ENCODE measurements at regions not wholly inside any gene's neighbourhood (a gene's known extent, or its start where the extent isn't known, plus 50 kb on each side); places are given as distances from the start of the nearest gene placed in this dataset.
A peak's percentile ranks its signal among the peaks of the same experiment; 100 is the strongest.

- in situ Hi-C loops (cut with MboI; ENCODE audit: low sequenced_read_pairs), result no loop called here
- CTCF ChIA-PET, result interaction anchor here (0.6 kb wide), 1 partner anchor 358 kb away, joined by 4 read pairs; no protein-coding TSS in a partner anchor
- no peak overlapping the region for H2AFZ ChIP-seq (replicated peaks; ENCODE audit: low read length, poor library complexity)
These were observed 73.9 kb upstream of the WDR75 start for GRCh38 chr2:189367343-189367742.

More at GRCh38 chr2:189367343-189367742, 73.9 kb upstream of the WDR75 start:
- Histone ChIP-seq H3K27ac (ENCODE audit: insufficient read depth, low read length) (no peak overlapping the region), H2AK9ac (replicated peaks; ENCODE audit: low read depth, low read length, poor library complexity) (no peak overlapping the region), H2AK5ac (ENCODE audit: low read depth, low read length) (no peak overlapping the region), H2BK20ac (ENCODE audit: low read depth, low read length) (no peak overlapping the region), H3K56ac (ENCODE audit: extremely low read depth, insufficient read depth, low read length) (no peak overlapping the region), H3K4me1 (ENCODE audit: control insufficient read depth, insufficient read depth, low read length) (peaks cover 2% of the 10 kb centered on the region; the same call in 1 of the 2 replicates), H3K4me2 (ENCODE audit: low read depth, low read length) (no peak overlapping the region), H2BK15ac (ENCODE audit: low read depth, low read length) (0 out of 3 replicates have a peak overlapping the region, but pooled peaks have one; percentile 77), H3K79me1 (ENCODE audit: low read depth in 1 of 2, low read length in 2 of 2) (no peaks in the 10 kb centered on the region), H3K23ac (ENCODE audit: low read depth, low read length) (no peak overlapping the region), H3K9me1 (ENCODE audit: insufficient read depth, low read length) (peaks cover 3% of the 10 kb centered on the region), H3K9me3 (ENCODE audit: control insufficient read depth, insufficient read depth, low read length) (0 out of 2 replicates have a peak, but pooled peaks cover 4% of the 10 kb centered on the region), H3K18ac (ENCODE audit: low read depth, low read length) (peak overlapping the region; percentile 25; the same call in 1 of the 2 replicates), H2BK5ac (ENCODE audit: low read depth, low read length, poor library complexity, severe bottlenecking) (peak overlapping the region; percentile 18), H3K27me3 (ENCODE audit: control insufficient read depth, insufficient read depth, low read length) (no peaks in the 10 kb centered on the region), H3K4me3 (ENCODE audit: insufficient read depth, low read depth, low read length) (no peak overlapping the region), H3K9ac (ENCODE audit: low read depth, low read length) (no peak overlapping the region), H4K5ac (ENCODE audit: low read depth, low read length) (no peak overlapping the region), H3K14ac (replicated peaks; ENCODE audit: low read depth, low read length) (peak overlapping the region; percentile 29; the same call in 1 of the 2 replicates), H3K36me3 (ENCODE audit: control insufficient read depth, insufficient read depth, low read length) (no peaks in the 10 kb centered on the region), H4K20me1 (ENCODE audit: insufficient read depth, low read length) (no peaks in the 10 kb centered on the region), H3K4ac (ENCODE audit: low read depth, low read length) (no peak overlapping the region), H2BK120ac (ENCODE audit: low read depth, low read length) (no peak overlapping the region), H4K8ac (ENCODE audit: low read depth in 2 of 2, low read length in 2 of 2) (no peak overlapping the region), H4K91ac (ENCODE audit: insufficient read depth, low read depth, low read length) (no peak overlapping the region)
- DNase-seq, result no peak
- WGBS, 2 experiments (ENCODE audit: extremely low coverage in 2 of 2, insufficient read length in 1 of 2), result no CpG with 5 or more reads among the region's 2 CpGs
- intact Hi-C loops (cut with micrococcal nuclease), result no loop called here
- no peak for ATAC-seq (ENCODE audit: low read depth)
- POLR2A ChIA-PET (ENCODE audit: unreplicated experiment), result no interaction called here
- dilution Hi-C loops (cut with HindIII; ENCODE audit: low sequenced_read_pairs, unreplicated experiment), result no loop called here
- no TSS peak for BruUV-seq (replicated peaks)
- TF ChIP-seq RAD21 (IDR thresholded peaks at IDR 0.05; ENCODE audit: low read length), result no peak
- no peak for TF ChIP-seq FOS (IDR thresholded peaks at IDR 0.05; ENCODE audit: low read depth, low read length)
- no peak for TF ChIP-seq SMC3 (IDR thresholded peaks at IDR 0.05; ENCODE audit: low read depth, low read length)
- TF ChIP-seq MXI1 (IDR thresholded peaks at IDR 0.05; ENCODE audit: borderline replicate concordance, low read depth, low read length), result no peak
- no peak for TF ChIP-seq ELK1 (IDR thresholded peaks at IDR 0.05; ENCODE audit: borderline replicate concordance, low read depth, low read length)
- TF ChIP-seq CEBPB (IDR thresholded peaks at IDR 0.05; ENCODE audit: low read depth, low read length), result no peak
- no peak for TF ChIP-seq MAFK (IDR thresholded peaks at IDR 0.05; ENCODE audit: low read depth, low read length)
- TF ChIP-seq BHLHE40 (IDR thresholded peaks at IDR 0.05; ENCODE audit: low read depth, low read length), result no peak
- no peak for TF ChIP-seq RCOR1 (IDR thresholded peaks at IDR 0.05; ENCODE audit: insufficient replicate concordance, low read length)
- no peak for TF ChIP-seq RFX5 (IDR thresholded peaks at IDR 0.05; ENCODE audit: low read depth, low read length)
- no peak for TF ChIP-seq POLR2A (IDR thresholded peaks at IDR 0.05; ENCODE audit: low read depth, low read length)
- no peak for TF ChIP-seq MAZ (IDR thresholded peaks at IDR 0.05; ENCODE audit: borderline replicate concordance, low read depth, low read length)

Measured in IMR-90 (cell line).